ENCODE measurements at regions not wholly inside any gene's neighbourhood (a gene's known extent, or its start where the extent isn't known, plus 50 kb on each side); places are given as distances from the start of the nearest gene placed in this dataset.

DNA sequence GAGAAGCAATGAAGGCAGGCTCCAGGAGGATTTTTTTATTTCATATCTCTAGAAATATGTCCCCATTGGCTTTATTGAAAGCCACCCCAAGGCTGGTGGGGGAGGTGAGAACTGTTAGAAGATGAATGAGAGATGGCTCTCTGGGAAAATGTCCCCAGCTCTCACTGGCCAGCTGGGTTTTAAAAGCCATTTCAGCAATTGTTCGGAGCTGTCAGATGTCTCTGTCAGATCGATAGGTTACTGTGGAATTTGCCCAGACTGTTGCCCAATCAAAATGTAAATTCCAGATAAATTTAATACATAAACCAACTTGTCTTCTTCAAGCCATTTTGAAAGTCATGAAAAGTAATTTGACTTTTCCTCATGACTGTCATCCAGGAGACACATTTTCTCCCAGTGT is 67.0 kb upstream of the BRINP1 start:
- TF ChIP-seq, protein P1, sequence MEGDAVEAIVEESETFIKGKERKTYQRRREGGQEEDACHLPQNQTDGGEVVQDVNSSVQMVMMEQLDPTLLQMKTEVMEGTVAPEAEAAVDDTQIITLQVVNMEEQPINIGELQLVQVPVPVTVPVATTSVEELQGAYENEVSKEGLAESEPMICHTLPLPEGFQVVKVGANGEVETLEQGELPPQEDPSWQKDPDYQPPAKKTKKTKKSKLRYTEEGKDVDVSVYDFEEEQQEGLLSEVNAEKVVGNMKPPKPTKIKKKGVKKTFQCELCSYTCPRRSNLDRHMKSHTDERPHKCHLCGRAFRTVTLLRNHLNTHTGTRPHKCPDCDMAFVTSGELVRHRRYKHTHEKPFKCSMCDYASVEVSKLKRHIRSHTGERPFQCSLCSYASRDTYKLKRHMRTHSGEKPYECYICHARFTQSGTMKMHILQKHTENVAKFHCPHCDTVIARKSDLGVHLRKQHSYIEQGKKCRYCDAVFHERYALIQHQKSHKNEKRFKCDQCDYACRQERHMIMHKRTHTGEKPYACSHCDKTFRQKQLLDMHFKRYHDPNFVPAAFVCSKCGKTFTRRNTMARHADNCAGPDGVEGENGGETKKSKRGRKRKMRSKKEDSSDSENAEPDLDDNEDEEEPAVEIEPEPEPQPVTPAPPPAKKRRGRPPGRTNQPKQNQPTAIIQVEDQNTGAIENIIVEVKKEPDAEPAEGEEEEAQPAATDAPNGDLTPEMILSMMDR (IDR thresholded peaks at IDR 0.05), result no peak
- TF ChIP-seq POLR2A (IDR thresholded peaks at IDR 0.05), result no peak
